ENCODE measurements at regions not wholly inside any gene's neighbourhood (a gene's known extent, or its start where the extent isn't known, plus 50 kb on each side); places are given as distances from the start of the nearest gene placed in this dataset.

DNA sequence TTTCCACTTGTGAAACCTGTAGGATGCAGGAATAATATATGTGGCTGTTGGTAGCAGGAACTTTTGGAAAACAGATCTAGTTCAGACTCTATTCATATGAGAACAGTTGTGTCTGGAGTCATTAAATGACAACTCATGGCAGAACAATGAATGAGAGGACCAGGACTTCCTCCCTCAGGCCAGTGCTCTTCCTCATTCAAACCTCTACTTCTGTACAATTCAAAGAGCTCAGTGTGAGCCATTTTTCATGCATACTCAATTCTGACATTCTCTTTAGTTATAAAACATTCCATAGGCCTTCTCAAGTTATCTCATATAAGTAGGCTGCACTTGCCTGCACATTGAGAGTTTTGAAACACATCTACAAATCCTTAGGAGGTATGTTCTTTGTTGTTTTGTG, 1526.6 kb upstream of the FLRT2 start:
- no peak for DNase-seq (ENCODE audit: low spot score)

DNA sequence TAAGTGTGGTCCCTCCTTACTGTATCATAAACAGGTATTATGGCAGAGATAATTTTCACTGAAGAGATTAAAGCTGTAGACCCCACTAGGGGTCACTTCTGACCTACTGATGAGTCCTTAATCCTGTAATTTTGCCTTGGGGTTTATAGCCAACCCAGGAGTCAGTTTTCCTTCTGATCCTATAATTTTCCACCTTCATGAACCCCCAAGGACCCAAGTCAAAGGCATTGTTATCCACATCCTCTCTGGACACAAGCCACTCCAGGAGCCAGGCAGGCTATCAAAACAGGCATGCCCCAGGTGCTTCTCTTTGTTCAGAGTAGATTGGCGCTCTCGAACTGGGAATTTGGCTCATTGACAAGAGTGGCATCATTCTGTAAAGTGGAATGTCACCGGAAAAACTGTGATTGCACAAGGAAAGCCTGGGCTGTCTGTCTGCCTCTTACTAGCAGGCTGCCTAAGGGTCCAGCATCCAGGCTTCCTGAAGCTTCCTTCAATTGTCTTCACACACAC, 1523.2 kb upstream of the FLRT2 start:
- no peak for DNase-seq (ENCODE audit: low spot score)

DNA sequence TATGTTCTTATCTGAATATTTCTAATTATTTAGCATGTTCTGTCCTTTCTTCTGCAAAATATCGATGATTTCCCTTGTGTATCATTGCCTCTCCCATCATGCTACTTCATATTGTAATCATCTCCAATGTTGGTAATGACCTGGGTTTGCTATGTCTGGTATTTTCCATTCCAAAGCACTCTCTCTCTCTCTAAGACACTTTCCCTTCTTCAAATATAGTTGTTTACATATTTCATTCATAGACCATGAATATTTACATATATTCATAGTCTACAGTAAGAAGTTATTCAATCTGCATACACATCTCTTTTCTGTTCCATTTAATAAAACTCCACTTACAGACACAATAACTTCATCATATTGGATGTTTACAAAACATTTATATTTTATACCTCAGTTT, 1516.5 kb upstream of the FLRT2 start:
- DNase-seq (ENCODE audit: low spot score), result no peak

DNA sequence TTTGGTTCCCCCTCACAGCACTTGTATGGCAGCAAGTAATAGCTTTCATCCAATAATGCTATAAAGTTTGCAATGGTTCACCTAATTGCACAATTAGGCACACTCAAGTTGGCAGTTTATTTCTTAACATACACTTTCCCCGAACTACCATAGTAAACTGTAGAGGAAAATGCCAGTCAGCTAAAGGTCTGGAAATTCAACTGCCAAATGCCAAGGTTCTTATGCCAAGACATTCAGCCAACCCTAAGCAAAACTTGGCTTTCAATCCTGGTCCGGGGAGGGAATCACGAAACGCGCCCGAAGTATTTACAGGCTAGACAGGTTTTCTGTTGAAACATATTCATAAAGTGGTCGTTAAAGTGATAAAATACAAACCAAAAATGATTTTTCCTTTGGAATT, 1512.4 kb upstream of the FLRT2 start:
- peak; percentile 11 for DNase-seq (ENCODE audit: low spot score)

DNA sequence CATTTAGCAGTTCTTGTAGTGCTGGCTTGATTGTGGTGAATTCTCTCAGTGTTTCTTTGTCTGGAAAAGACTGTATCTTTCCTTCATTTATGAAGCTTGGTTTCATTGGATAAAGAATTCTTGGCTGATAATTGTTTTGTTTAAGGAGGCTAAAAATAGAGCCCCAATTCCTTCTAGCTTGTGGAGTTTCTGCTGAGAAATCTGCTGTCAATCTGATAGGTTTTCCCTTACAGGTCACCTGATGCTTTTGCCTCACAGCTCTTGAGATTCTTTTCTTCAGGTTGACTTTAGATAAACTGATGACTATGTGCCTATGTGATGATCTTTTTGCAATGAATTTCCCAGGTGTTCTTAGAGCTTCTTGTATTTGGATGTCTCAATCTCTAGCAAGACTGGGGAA, 1508.5 kb upstream of the FLRT2 start:
- no peak for DNase-seq (ENCODE audit: low spot score)

DNA sequence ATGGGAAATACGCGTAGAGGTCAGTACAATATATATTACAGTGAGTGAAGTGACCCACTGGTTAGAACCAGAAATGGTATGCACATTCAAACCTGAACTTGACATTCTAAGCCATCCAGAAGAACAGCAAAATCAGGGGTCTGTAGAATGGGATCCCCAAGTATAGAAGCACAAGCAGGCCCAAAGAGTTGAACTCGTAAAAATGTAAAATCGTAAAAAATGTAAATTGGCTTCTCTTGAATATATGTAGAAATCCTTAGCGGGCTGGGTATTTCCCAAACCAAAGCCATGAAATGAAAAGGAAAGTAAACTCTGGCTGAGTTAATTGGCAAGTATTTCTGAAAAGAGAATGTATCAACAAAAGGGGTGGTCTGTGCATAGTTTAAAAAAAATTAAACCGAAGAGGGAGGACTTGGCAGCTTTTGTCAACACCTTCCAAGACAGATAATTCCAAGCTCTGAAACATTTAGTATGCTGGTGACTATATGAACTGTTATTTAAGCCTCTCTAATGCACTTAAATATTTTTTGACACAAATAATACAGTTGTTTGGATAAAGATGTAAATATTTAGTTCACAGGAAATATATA, 1505.6 kb upstream of the FLRT2 start:
- DNase-seq (ENCODE audit: low spot score), result no peak

DNA sequence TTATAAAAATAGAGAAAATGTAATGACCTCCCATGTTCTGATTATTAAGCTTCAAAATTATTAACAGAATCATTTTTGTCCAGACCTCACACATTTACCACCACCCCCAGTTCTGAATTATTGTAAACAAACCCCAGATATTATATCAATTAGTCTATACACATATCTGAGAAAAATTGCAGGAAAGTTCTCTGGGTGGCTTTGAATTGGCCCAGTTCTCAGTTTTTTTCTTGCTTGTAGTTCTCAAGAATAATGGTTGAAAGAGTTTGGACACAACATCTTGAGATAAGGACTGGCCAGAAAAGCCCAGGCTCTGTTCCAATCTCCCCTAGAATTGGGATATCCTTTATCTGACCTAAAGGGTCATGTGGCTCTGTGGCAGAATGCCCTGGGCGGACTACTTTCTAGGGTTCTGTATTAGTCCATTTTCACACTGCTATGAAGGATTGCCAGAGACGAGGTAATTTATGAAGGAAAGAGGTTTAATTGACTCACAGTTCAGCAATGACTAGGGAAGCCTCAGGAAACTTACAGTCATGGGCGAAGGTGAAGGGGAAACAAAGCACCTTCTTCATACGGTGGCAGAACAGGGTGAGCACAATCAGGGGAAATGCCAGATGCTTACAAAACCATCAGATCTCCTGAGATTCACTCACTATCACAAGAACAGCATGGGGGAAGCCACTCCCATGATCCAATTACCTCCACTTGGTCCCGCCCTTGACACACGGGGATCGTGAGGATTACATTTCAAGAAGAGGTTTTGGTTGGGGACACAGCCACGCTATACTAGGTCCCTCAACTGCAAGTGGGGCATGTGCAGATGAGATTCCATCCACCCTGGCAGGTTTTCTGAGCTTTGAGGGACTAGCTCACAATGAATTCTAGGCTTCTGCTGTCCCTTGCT, 1504.6 kb upstream of the FLRT2 start:
- no peak for DNase-seq (ENCODE audit: low spot score)

DNA sequence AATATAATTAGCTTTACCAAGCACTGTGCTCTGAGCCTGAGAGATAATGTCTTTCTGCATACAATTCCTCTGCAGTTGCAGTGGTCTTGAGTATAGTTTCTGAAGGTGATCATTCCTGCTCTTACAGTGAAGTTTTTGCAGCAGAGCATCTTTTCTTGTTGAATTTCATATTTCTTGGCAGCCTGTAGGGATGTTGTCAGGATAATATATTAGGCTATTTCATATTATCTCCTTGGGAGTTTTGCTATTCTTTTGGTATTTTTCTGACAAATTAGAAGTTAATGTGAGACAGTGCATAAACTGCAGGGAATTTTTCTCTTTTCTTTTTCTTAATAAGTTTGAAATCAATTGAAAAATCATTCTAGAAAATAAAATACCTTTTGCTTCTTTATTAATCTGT, 1502.6 kb upstream of the FLRT2 start:
- DNase-seq (ENCODE audit: low spot score), result no peak

DNA sequence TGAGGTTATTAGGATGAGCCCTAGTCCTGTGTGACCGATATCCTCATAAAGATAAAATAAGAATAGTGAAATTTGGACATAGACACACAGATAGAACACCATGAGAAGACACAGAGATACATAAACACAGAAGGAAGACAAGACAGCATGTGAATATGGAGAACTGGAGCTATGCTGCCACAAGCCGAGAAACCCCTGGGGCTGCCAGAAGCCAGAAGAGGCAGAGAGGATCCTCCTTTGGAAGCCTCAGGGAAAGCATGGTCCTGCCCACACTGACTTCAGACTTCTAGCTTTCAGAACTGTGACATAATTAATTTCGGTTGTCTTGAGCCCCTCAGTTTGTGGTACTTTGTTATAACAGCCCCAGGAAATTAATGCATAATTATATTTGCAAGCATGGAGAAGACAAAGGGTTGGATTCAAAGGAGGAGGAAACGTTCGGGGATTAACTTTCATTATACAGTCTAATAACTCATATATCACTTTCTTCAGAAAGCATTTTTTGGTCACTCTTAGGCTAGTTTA, 1501.8 kb upstream of the FLRT2 start:
- no peak for DNase-seq (ENCODE audit: low spot score)

DNA sequence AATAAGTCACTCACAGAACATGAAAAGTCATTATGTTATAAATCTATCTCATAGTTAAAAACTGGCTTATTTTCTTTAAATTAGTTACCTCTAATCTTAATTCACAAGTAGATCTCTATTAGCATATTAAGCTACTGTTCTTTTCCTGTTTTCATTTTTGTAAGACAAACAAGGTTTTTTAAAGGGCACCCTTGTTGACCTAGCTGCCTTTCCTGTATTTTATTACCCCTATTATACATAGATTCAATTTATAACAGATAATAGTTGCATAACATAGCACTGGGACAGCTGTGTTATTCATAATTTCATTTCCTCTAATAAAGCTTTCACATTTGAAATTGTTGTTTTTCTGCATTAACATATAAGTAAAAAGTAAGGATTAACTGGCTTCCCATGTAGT, 1500.7 kb upstream of the FLRT2 start:
- no peak for DNase-seq (ENCODE audit: low spot score)

DNA sequence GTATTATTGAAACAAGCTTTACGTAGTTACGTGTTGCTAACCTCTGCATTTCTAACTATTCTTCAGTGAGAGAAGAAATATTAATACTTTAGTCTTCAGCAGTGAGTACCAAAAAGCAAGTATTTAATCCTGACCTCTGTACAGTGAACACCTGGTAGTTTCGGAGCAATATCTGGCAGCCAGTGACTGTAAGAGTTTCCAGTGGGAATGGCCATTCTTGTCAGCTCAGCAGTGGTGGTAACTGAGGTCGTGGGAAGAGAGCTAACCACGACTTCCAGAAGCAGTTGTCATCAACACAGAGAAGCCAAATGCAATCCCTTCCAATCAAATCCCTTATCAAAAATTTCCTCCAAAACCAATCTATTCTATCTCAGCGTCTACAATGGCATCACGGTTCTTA, 1500.2 kb upstream of the FLRT2 start:
- DNase-seq (ENCODE audit: low spot score), result no peak

DNA sequence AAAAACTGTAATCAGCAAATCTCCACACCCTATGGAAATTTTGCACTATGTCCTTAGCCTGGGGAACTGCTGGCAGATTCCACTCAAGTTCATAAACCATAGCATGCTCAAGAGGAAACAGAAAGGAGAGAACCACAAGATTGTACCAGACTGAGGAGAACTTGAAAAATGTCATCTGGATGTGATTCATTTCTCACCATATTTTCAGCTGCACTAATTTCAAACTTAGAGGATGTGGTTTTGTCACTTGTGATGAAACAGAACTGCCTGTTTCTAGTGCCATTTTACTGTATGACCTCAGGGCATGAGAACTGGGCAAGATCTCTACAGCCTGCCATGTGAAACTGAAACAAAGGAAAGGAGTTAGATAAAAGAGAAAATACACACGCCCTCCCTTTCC, 1493.1 kb upstream of the FLRT2 start:
- DNase-seq (ENCODE audit: low spot score), result no peak

DNA sequence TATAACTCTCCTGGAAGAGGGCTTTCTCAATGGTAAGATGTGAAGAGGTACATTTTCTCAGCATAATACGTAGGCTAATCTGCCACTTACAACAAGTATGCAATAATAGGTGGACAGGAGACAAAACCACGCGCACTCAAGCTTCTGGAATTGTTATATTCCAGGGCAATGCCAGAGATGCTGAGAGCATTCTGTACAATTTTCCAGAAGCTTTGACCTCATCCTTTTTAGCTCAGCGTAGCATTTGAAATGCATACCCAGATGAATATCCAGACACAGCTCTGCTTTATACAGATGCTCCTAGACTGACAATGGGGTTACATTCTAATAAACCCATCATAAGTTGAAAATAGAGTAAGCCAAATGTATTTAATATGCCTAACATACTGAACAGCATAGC, 1492.4 kb upstream of the FLRT2 start:
- DNase-seq (ENCODE audit: low spot score), result no peak

DNA sequence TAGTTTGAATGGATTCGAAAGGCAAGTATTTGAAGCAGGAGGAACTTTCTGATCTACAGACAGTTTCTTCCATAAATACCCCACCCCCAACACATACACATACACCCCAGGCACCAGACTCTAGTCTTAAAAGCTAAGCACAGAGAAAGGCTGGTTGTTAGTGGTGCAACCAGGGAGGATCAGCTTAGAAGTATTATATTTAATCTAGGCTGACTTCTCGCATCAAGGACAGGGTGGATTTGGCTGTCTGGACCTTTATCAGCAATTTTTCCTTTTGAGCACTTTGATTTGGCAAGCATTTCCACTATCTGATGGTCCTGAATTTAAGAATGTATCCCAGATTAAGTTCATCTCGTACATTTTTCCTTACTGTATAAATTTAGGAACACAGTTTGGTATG, 1489.8 kb upstream of the FLRT2 start:
- DNase-seq (ENCODE audit: low spot score), result no peak

DNA sequence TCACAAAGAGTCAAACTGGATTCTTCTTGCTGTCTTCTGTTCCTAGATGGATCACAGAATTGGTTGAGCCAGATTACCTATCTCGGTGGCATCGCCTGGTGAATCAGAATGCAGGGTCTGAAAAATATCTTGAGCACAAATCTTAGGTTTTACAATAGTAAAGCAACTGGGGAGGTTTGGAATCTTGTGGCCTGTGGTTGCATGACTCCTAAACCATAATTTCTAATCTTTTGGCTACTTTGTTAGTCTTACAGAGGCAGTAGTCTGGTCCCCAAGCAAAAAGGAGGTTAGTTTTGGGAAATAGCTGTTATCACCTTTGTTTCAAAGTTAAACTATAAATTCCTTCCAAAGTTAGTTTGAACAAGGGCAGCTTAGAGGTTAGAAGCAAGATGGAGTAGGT, 1488.5 kb upstream of the FLRT2 start:
- DNase-seq (ENCODE audit: low spot score), result no peak

DNA sequence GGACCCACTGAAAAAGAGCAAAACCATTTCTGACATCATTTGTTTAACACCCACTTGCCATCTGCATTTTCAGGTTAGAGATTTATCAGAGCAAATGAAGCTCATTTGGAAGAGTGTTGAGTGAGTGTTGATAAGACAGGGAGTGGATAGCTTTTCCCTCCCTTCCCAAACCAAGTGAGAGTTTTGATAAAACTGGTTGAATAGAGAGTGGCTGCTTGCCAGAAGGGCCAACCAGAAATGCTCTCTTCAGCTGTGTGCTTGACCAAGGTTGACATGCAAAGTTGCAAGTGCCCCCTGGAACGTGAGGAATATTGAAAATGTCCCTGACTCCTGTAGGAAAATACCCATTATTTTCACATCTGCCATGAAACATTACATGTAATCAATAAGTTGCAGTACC, 1487.0 kb upstream of the FLRT2 start:
- DNase-seq (ENCODE audit: low spot score), result no peak

DNA sequence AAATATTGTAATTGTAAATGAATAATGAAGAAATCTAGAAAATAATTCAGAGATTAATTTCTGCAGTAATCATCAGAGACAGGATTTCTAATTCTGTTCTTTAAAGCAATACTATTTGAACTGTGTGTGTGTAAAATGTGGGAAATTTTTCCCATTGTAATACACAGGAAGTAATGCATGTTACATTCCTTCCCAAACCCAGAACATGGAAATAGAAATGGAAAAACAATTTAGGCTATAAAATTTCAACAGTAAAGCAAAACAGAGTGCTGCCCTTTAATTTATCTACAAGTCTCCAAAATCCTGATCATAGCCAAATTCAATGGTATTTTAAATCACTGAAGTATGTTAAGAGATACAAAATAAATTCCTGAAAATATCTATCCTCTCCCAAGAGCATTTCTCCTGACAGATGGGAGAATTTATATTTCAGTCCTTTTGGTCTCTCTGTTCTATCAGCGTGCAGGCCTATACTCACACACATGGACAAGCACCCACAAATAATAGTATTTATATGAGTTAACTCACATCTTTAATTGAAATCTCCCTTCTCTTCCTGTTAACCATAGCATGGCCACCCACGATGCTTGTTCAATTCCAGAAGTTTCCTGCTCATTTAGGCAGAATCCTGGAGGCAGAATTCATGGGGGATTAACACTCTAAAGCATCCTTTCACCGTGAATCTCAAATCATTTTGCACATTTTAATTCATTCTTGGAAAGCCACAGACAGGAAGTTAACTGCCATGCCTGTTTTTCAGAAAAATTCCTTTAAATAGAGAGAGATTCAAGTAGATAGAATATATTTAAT, 1465.4 kb upstream of the FLRT2 start:
- DNase-seq (ENCODE audit: low spot score), result no peak

DNA sequence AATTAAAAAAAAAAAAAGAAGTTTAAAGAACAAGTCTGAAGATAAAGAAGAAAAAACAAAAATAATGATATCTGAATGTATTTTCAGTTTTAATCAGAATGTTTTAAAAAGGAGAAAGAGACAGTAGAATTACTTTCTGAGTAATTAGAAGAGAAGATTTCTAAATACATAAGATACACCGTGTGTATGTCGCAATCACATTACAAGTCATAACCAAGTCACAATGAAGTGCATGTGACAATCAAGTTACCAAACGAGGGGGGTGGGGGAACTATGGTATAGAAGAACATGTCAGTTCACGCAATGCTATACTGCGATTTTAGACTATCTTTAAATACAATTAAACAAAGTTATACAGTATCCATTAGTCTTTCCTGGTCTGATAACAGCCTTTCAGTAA, 1464.1 kb upstream of the FLRT2 start:
- no peak for DNase-seq (ENCODE audit: low spot score)

DNA sequence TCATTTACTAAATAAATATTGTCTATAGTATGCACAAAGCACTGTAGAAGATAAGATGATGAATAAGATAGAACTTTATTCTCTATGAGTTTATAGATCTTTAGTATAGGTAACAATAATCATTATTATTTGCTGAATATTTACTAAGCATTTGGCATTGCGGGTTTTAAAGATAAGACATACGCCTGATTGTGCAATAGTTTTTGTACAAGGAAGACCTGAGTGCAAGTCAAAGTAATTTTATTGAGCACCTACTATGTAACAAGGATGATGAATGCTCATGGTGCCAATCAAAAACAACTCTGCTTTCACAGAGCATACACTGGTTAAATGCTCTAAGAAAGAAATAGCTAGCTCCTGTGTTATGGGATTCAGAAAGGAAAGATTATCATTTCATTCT, 1461.7 kb upstream of the FLRT2 start:
- DNase-seq (ENCODE audit: low spot score), result no peak

DNA sequence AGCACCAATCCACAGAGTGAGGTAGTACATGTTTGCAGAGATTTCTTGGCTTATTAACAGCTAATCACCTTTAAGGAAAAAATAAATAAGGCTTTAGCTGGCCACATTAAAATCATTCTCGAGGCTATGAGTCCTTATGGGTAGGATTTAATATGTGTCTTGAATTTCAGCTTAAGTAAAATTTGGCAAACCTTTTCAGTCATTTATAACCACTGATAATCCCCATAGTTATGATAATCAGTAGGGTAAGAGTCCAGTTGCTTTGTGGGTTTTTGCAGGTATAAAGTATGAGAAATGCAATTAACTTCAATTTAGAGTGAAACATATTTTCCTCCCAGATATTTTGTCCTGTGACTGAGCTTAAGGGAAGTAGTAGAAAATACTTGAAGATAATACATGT, 1458.9 kb upstream of the FLRT2 start:
- DNase-seq (ENCODE audit: low spot score), result no peak

DNA sequence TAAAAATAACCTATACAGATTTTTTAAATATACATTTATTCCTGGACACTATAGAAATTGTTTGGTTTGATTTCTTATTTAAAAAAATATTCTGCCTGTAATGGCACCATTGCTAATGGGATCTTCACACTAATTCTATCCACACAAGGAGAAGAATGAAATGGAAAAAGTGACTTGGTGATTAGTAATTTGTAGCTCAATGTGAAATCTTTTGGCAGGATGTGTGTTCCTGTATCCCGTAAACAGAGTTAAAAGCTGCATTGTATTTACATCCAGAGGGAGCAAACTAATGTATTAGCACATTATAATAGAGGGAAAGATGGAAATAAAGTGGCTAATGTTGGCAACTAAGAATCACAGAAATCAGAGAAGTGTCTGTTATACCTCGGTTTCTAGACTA, 1455.3 kb upstream of the FLRT2 start:
- no peak for DNase-seq (ENCODE audit: low spot score)

DNA sequence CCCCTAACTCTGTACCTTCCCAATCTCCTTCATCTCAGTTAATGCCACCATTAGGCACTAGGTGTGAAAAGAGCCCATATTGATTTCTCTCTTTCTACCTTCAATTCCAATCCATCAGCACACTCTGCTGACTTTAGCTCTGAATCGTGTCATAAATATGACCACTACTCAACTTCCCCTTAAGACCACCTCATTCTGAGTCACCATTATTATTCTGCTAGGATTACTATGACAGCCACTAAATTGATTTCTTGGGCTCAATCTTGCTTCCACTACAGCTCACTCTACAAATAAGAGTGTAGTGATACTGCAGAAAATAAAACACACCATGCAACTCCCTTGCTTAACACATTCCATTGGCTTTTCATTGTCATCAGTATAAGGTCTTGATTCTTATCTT, 1449.0 kb upstream of the FLRT2 start:
- no peak for DNase-seq (ENCODE audit: low spot score)

Measured in globus pallidus (tissue), 1 donor.